ENCODE measurements at regions not wholly inside any gene's neighbourhood (a gene's known extent, or its start where the extent isn't known, plus 50 kb on each side); places are given as distances from the start of the nearest gene placed in this dataset.

DNA sequence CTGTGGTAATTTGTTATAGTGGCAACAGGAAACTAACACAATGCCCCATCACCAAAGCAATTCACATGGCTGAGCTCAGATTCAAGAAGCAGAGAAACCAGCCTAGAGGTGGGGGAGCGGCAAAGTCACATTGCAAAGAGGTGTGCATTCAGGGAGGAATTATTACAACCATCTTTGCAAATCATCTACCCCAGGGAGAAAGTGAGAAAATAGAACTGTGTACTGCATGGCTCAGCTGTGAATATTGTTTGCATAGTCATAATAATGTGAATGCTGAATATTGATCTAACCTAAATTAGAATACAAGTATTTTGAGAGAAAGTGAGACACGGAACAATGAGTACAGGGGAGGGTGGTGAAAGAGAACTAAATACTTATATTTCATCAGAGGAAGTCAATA, 387.9 kb downstream of the BCOR start:
- no peak for DNase-seq
- TF ChIP-seq POLR2A (IDR thresholded peaks at IDR 0.05) = no peak
- TF ChIP-seq, protein P1, sequence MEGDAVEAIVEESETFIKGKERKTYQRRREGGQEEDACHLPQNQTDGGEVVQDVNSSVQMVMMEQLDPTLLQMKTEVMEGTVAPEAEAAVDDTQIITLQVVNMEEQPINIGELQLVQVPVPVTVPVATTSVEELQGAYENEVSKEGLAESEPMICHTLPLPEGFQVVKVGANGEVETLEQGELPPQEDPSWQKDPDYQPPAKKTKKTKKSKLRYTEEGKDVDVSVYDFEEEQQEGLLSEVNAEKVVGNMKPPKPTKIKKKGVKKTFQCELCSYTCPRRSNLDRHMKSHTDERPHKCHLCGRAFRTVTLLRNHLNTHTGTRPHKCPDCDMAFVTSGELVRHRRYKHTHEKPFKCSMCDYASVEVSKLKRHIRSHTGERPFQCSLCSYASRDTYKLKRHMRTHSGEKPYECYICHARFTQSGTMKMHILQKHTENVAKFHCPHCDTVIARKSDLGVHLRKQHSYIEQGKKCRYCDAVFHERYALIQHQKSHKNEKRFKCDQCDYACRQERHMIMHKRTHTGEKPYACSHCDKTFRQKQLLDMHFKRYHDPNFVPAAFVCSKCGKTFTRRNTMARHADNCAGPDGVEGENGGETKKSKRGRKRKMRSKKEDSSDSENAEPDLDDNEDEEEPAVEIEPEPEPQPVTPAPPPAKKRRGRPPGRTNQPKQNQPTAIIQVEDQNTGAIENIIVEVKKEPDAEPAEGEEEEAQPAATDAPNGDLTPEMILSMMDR (IDR thresholded peaks at IDR 0.05 in 8 of 11, conservative IDR thresholded peaks at IDR 0.05 in 3 of 11) = no peak
- no peak for TF ChIP-seq POLR2AphosphoS5 (IDR thresholded peaks at IDR 0.05)
- H3K4me1 ChIP-seq = no peaks in the 10 kb centered on the region
- no peak overlapping the region for H3K4me3 ChIP-seq
- no peaks in the 10 kb centered on the region for H3K36me3 ChIP-seq
- H3K27me3 ChIP-seq (replicated peaks in 1 of 7) = no peaks in the 10 kb centered on the region
- no peak overlapping the region for H3K27ac ChIP-seq
- H3K9me3 ChIP-seq = peaks cover 0 to 4% (median 0%) of the 10 kb centered on the region in 8 donors
- intact Hi-C loops (cut with DNase I; ENCODE audit: low total_unique reads) = no loop called here
- 78 to 93% (median 85%) methylated on average over 2 of the region's 2 CpGs for WGBS, 5 donors

DNA sequence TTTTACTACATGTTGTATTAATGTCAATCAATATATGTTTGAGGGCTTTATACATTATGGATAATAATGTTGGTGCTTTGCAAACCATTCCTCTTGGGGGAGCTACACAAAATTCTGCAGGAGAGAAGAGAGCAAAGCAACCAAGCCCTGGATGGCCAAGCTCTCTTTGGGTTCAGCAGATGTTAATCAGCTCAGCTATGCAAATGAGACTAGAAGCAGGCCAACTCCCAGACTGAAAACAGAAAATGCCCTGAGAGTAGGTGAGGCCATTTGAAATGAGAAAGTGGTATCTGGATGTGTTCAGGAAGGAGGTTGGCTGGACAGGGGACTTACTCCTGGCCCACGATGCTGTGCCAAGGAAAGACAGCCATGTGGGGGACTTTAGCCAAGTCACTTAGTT, 387.0 kb downstream of the BCOR start:
- Histone ChIP-seq H3K27ac (no peak overlapping the region), H3K36me3 (no peaks in the 10 kb centered on the region), H3K4me1 (no peaks in the 10 kb centered on the region), H3K9me3 (peaks cover 0 to 4% (median 0%) of the 10 kb centered on the region in 8 donors), H3K27me3 (replicated peaks in 1 of 7) (no peaks in the 10 kb centered on the region), H3K4me3 (no peak overlapping the region)
- intact Hi-C loops (cut with DNase I; ENCODE audit: low total_unique reads) = no loop called here
- no peak for TF ChIP-seq POLR2A (IDR thresholded peaks at IDR 0.05)
- TF ChIP-seq POLR2AphosphoS5 (IDR thresholded peaks at IDR 0.05) = no peak
- TF ChIP-seq, protein P1 (IDR thresholded peaks at IDR 0.05 in 8 of 11, conservative IDR thresholded peaks at IDR 0.05 in 3 of 11) = no peak
- 55 to 86% (median 75%) methylated on average over 1 of the region's 1 CpG for WGBS, 5 donors
- DNase-seq = no peak

DNA sequence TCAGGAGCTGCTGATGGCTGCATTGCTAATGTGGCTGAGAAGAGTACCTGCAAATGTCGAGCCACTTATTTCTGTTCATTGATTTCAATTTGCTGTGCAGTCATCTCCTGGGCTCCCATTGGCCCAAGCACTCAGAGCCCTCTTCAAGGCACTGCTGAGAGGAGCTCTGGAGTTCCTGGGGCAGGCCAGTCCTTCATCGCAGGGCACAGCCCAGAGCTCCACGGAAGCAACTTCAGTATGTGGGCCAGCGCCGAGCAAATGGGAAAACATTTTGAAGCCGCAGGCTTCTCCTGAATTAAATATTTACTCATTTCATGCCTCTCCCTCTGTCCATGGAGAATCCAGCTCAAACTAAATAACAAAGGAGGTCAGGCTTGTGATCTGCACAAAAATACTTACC, 383.3 kb downstream of the BCOR start:
- WGBS, 5 donors = 90 to 98% (median 92%) methylated on average over 2 to 6 of the region's 6 CpGs
- intact Hi-C loops (cut with DNase I; ENCODE audit: low total_unique reads) = no loop called here
- TF ChIP-seq, protein P1 (IDR thresholded peaks at IDR 0.05 in 8 of 11, conservative IDR thresholded peaks at IDR 0.05 in 3 of 11) = no peak
- TF ChIP-seq POLR2AphosphoS5 (IDR thresholded peaks at IDR 0.05) (no peak), POLR2A (IDR thresholded peaks at IDR 0.05) (no peak)
- no peak for DNase-seq
- Histone ChIP-seq H3K27ac (no peak overlapping the region), H3K9me3 (no peaks in the 10 kb centered on the region), H3K4me3 (no peak overlapping the region), H3K4me1 (no peaks in the 10 kb centered on the region), H3K27me3 (replicated peaks in 1 of 7) (no peaks in the 10 kb centered on the region), H3K36me3 (no peaks in the 10 kb centered on the region)

DNA sequence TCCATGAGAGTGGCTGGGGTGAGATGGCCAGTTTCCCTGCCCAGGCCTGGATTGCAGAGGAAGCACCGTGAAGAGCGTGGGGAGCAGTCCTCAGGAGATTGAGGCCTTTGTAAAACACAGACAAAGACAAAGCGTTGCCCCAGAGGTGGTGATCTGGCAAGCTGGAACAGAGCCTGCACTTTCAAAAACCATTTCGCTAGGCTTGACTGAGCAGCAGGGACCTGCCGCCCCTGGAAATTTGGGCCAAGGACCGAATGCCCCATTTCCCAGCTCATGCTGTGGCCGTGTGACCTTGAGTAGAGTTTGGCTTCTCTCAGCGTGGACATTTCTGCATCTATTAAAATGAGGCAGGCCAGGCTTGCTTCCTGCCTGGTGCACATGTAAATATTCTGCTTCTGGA, 381.4 kb downstream of the BCOR start:
- WGBS, 5 donors = 43 to 76% (median 71%) methylated on average over 8 of the region's 8 CpGs
- intact Hi-C loops (cut with DNase I; ENCODE audit: low total_unique reads) = no loop called here
- TF ChIP-seq, protein P1 (IDR thresholded peaks at IDR 0.05 in 8 of 11, conservative IDR thresholded peaks at IDR 0.05 in 3 of 11) = no peak
- TF ChIP-seq POLR2AphosphoS5 (IDR thresholded peaks at IDR 0.05) = no peak
- TF ChIP-seq POLR2A (IDR thresholded peaks at IDR 0.05) = no peak

More for the DNA sequence above, 381.4 kb downstream of the BCOR start:
- no peak for DNase-seq
- Histone ChIP-seq H3K4me1 (no peaks in the 10 kb centered on the region), H3K27ac (no peak overlapping the region), H3K4me3 (no peak overlapping the region), H3K27me3 (replicated peaks in 1 of 7) (peaks cover 0 to 1% (median 0%) of the 10 kb centered on the region in 7 donors), H3K9me3 (no peaks in the 10 kb centered on the region), H3K36me3 (no peaks in the 10 kb centered on the region)

Data from spleen (tissue), 11 donors.